H1 (cell line): ENCODE measurements at regions not wholly inside any gene's neighbourhood (a gene's known extent, or its start where the extent isn't known, plus 50 kb on each side); places are given as distances from the start of the nearest gene placed in this dataset.

Source experiments
- CTCF ChIA-PET: fragments of 300-600 bp; sonication (Branson Sonifier 250); formaldehyde crosslinking; loops from one replicate; lab custom pipeline; 2021; ENCODE audit not compliant: partially characterized antibody; lab: Charles Lee
- POLR2A ChIA-PET: fragments of 300-600 bp; sonication (Branson Sonifier 250); formaldehyde crosslinking; loops from one replicate; lab custom pipeline; 2021; ENCODE audit warnings: inconsistent platforms; ENCODE audit not compliant: partially characterized antibody; lab: Charles Lee
- DNase-seq, 2 experiments: peaks; one replicate each; pipeline versions ENCODE4 v3.0.0 to v3.0.0-alpha.2; 2010 to 2022; ENCODE audit warnings: low spot score in 2 of 2, low read depth in 1 of 2, mixed read lengths in 1 of 2
- FAIRE-seq: peaks from 2 replicates; lab custom pipeline; 2011; peaks lifted over from hg19 to GRCh38; lab: Jason Lieb, UNC
- H2AFZ ChIP-seq: 2 replicates; pipeline ENCODE4 v1.8.1; 2012; ENCODE audit warnings: low read length, inconsistent platforms
- H2AK5ac ChIP-seq: 2 replicates; pipeline ENCODE4 v1.6.1; 2013; ENCODE audit warnings: low read depth, low read length
- H2BK120ac ChIP-seq: replicated peaks from 2 replicates; pipeline ENCODE3; 2013; ENCODE audit warnings: low read depth, low read length, inconsistent platforms
- H2BK12ac ChIP-seq: 2 replicates; pipeline ENCODE4 v1.6.1; 2013; ENCODE audit warnings: low read depth, low read length
- H2BK15ac ChIP-seq: 2 replicates; pipeline ENCODE4 v1.6.1; 2013; ENCODE audit warnings: low read length
- H2BK20ac ChIP-seq: 2 replicates; pipeline ENCODE4 v1.6.1; 2013; ENCODE audit warnings: low read length
- H2BK5ac ChIP-seq: 2 replicates; pipeline ENCODE4 v1.6.1; 2013; ENCODE audit warnings: low read depth, low read length
- H3K14ac ChIP-seq: 2 replicates; pipeline ENCODE4 v1.6.1; 2013; ENCODE audit warnings: inconsistent platforms; ENCODE audit not compliant: insufficient read length
- H3K18ac ChIP-seq: 2 replicates; pipeline ENCODE4 v1.6.1; 2013; ENCODE audit warnings: low read length; ENCODE audit errors: extremely low read depth
- H3K23ac ChIP-seq: 2 replicates; pipeline ENCODE4 v1.6.1; 2013; ENCODE audit warnings: inconsistent platforms; ENCODE audit not compliant: insufficient read length
- H3K23me2 ChIP-seq: 2 replicates; pipeline ENCODE4 v1.6.1; 2013; ENCODE audit warnings: low read depth, low read length
- H3K27ac ChIP-seq: 2 replicates; pipeline ENCODE4 v1.6.1; 2011; ENCODE audit warnings: low read depth, low read length, inconsistent platforms
- H3K27me3 ChIP-seq, 4 experiments: replicated peaks in 1 of 4; 1 replicate in 1 of 4; 2 replicates in 3 of 4; pipeline versions ENCODE4 v1.6.1 to v1.8.1; 2011 to 2013; ENCODE audit warnings: low read length in 3 of 4, mild to moderate bottlenecking in 3 of 4, inconsistent platforms in 2 of 4, mixed read lengths in 2 of 4, moderate library complexity in 1 of 4; ENCODE audit not compliant: control insufficient read depth in 3 of 4, insufficient read depth in 3 of 4; ENCODE audit errors: extremely low read depth in 1 of 4
- H3K36me3 ChIP-seq, 4 experiments: 2 replicates each; pipeline versions ENCODE4 v1.6.1 to v1.8.1; 2011 to 2013; ENCODE audit warnings: mild to moderate bottlenecking in 4 of 4, low read length in 3 of 4, moderate library complexity in 2 of 4, control low read depth in 1 of 4, inconsistent platforms in 1 of 4; ENCODE audit not compliant: insufficient read depth in 4 of 4, control insufficient read depth in 2 of 4
- H3K4ac ChIP-seq: replicated peaks from 2 replicates; pipeline ENCODE3; 2013; ENCODE audit warnings: low read length, low read depth, mixed read lengths, inconsistent platforms; ENCODE audit not compliant: insufficient read length
- H3K4me1 ChIP-seq, 4 experiments: replicated peaks in 1 of 4; 1 replicate in 1 of 4; 2 replicates in 3 of 4; pipeline versions ENCODE4 v1.6.1 to v1.8.1; 2011 to 2013; ENCODE audit warnings: low read length in 3 of 4, inconsistent platforms in 2 of 4, mixed read lengths in 1 of 4; ENCODE audit not compliant: insufficient read depth in 4 of 4, control insufficient read depth in 3 of 4
- H3K4me2 ChIP-seq, 2 experiments: 2 replicates each; pipeline versions ENCODE4 v1.6.1 to v1.8.1; 2011 to 2013; ENCODE audit warnings: low read depth in 2 of 2, low read length in 2 of 2, control low read depth in 1 of 2, inconsistent platforms in 1 of 2, mild to moderate bottlenecking in 1 of 2; ENCODE audit not compliant: insufficient read depth in 1 of 2
- H3K4me3 ChIP-seq, 4 experiments: fragments of 200-600, 300-600 bp in 1 of 4; sonication (generic), shearing (Covaris generic), sonication (Bioruptor Twin) in 1 of 4; 2 replicates each; pipeline versions ENCODE4 v1.5.1 to v1.8.1; 2011 to 2016; ENCODE audit warnings: low read length in 4 of 4, low read depth in 3 of 4, control low read depth in 2 of 4, inconsistent platforms in 2 of 4, mild to moderate bottlenecking in 2 of 4, mixed read lengths in 1 of 4, moderate library complexity in 1 of 4; ENCODE audit not compliant: insufficient read depth in 2 of 4; ENCODE audit errors: extremely low read depth in 1 of 4
- H3K56ac ChIP-seq: replicated peaks from 2 replicates; pipeline ENCODE3; 2013; ENCODE audit warnings: low read depth, mild to moderate bottlenecking, mixed read lengths, low read length, inconsistent platforms; ENCODE audit not compliant: insufficient read length
- H3K79me1 ChIP-seq: 2 replicates; pipeline ENCODE4 v1.6.1; 2013; ENCODE audit warnings: low read depth, low read length, control low read depth
- H3K79me2 ChIP-seq, 2 experiments: 2 replicates each; pipeline versions ENCODE4 v1.6.1 to v1.8.1; 2012 to 2013; ENCODE audit warnings: low read length in 2 of 2, mild to moderate bottlenecking in 2 of 2, inconsistent platforms in 1 of 2; ENCODE audit not compliant: insufficient read depth in 2 of 2, control insufficient read depth in 1 of 2
- H3K9ac ChIP-seq, 4 experiments: replicated peaks in 1 of 4; 1 replicate in 1 of 4; 2 replicates in 3 of 4; pipeline versions ENCODE4 v1.6.1 to v1.8.1; 2011 to 2013; ENCODE audit warnings: low read depth in 3 of 4, low read length in 3 of 4, control low read depth in 2 of 4, mild to moderate bottlenecking in 2 of 4, moderate library complexity in 2 of 4, inconsistent platforms in 1 of 4; ENCODE audit errors: extremely low read depth in 1 of 4
- H3K9me3 ChIP-seq, 2 experiments: 2 replicates each; pipeline versions ENCODE4 v1.6.1 to v1.8.1; 2012 to 2013; ENCODE audit warnings: mild to moderate bottlenecking in 2 of 2, moderate library complexity in 2 of 2, control low read depth in 1 of 2, inconsistent platforms in 1 of 2, low read depth in 1 of 2, low read length in 1 of 2, mixed read lengths in 1 of 2; ENCODE audit not compliant: insufficient read depth in 2 of 2
- H4K20me1 ChIP-seq, 2 experiments: replicated peaks in 1 of 2; 2 replicates each; pipeline versions ENCODE3 to v1.8.1; 2011 to 2013; ENCODE audit warnings: inconsistent platforms in 2 of 2, low read length in 2 of 2, mild to moderate bottlenecking in 1 of 2; ENCODE audit not compliant: insufficient read depth in 2 of 2, control insufficient read depth in 1 of 2
- H4K5ac ChIP-seq: 2 replicates; pipeline ENCODE4 v1.6.1; 2013; ENCODE audit warnings: low read length, low read depth, mixed read lengths, inconsistent platforms; ENCODE audit not compliant: insufficient read length
- H4K8ac ChIP-seq: 2 replicates; pipeline ENCODE4 v1.8.0; 2013; ENCODE audit warnings: mild to moderate bottlenecking, moderate library complexity, low read length, inconsistent platforms; ENCODE audit not compliant: insufficient read depth; ENCODE audit errors: extremely low read depth
- H4K91ac ChIP-seq: replicated peaks from 2 replicates; pipeline ENCODE3; 2013; ENCODE audit warnings: low read length, mixed read lengths, inconsistent platforms; ENCODE audit not compliant: insufficient read length
- GABPA ChIP-seq: IDR thresholded peaks from 2 replicates; pipeline ENCODE4 v1.6.1; 2011; ENCODE audit warnings: mild to moderate bottlenecking, low read length, moderate library complexity, borderline replicate concordance; ENCODE audit not compliant: insufficient read depth
- POLR2AphosphoS5 ChIP-seq: IDR thresholded peaks from 2 replicates; pipeline ENCODE4 v1.6.1; 2011; ENCODE audit warnings: low read depth, low read length
- POU5F1 ChIP-seq: IDR thresholded peaks from 2 replicates; pipeline ENCODE4 v1.6.1; 2011; ENCODE audit warnings: low read depth, mild to moderate bottlenecking, low read length, moderate library complexity
- RXRA ChIP-seq: IDR thresholded peaks from 2 replicates; pipeline ENCODE4 v1.6.1; 2011; ENCODE audit warnings: low read depth, mild to moderate bottlenecking, low read length, moderate library complexity; ENCODE audit not compliant: insufficient read depth
- SP1 ChIP-seq: IDR thresholded peaks from 2 replicates; pipeline ENCODE4 v1.6.1; 2011; ENCODE audit warnings: low read depth, low read length
- TEAD4 ChIP-seq: IDR thresholded peaks from 2 replicates; pipeline ENCODE4 v1.6.1; 2012; ENCODE audit warnings: low read depth, low read length, inconsistent platforms, mixed read lengths
- WGBS, 2 experiments: shearing (Covaris generic) in 1 of 2; methylation state at CpG; one replicate each; pipeline versions ENCODE4 v1.1.6 to v1.1.7; 2013 to 2015; ENCODE audit warnings: low lambda C conversion rate in 2 of 2, mixed read lengths in 2 of 2, inconsistent platforms in 1 of 2, low coverage in 1 of 2, missing lambda C conversion rate in 1 of 2; ENCODE audit not compliant: insufficient replicate concordance in 2 of 2, insufficient coverage in 1 of 2, insufficient read length in 1 of 2; ENCODE audit errors: extremely low coverage in 1 of 2, missing lambda C conversion rate in 1 of 2; 5-methylcytosine and 5-hydroxymethylcytosine counted together

DNA sequence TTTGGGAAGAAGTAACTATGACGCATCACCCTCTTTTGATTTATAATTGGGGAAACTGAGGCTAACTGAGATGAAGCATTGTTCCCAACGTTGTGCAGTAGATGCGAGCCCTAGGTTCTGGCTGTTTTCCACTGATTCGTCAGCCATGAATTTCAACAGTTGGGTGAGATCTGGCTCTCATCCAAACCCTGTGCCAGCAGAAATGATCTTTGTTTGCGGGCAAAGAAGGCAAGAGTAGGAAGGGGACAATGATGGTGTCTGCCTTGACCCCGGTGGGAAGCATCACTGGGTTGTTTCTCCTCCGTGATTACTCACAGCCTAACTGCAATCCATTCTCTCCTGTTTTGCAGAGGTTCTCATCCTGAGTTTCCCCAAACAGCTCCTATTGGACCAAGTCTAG lies 142.3 kb downstream of the MIS18A start:
- Histone ChIP-seq H3K36me3 (no peaks in the 10 kb centered on the region), H4K91ac (no peak overlapping the region), H2BK120ac (no peak overlapping the region), H3K4me3 (no peak overlapping the region), H4K8ac (no peak overlapping the region), H3K27ac (no peak overlapping the region), H2BK5ac (no peak overlapping the region), H3K56ac (no peak overlapping the region), H3K27me3 (no peaks in the 10 kb centered on the region), H3K9me3 (0 out of 4 replicates have a peak, but pooled peaks cover 0 to 3% of the 10 kb centered on the region in 2 experiments), H3K9ac (no peak overlapping the region), H2BK12ac (no peak overlapping the region), H3K79me2 (no peaks in the 10 kb centered on the region), H3K18ac (no peak overlapping the region), H4K5ac (no peak overlapping the region), H3K23ac (no peak overlapping the region), H3K23me2 (no peaks in the 10 kb centered on the region), H2AFZ (no peak overlapping the region), H4K20me1 (no peaks in the 10 kb centered on the region), H3K79me1 (no peaks in the 10 kb centered on the region), H2BK15ac (no peak overlapping the region), H2BK20ac (no peak overlapping the region), H3K4me2 (no peak overlapping the region), H3K14ac (no peak overlapping the region), H2AK5ac (no peak overlapping the region), H3K4ac (no peak overlapping the region)
- FAIRE-seq, result no peak
- CTCF ChIA-PET, result interaction anchor here (1.0 to 1.8 kb wide), 3 partner anchors 10 to 70 kb away, joined by 3 to 7 read pairs (median 5); no protein-coding TSS in a partner anchor
- 91% methylated on average over 7 of the region's 7 CpGs; no CpG with 5 or more reads in 1 of the 2 experiments for WGBS, 2 experiments
- DNase-seq, result no peak
- POLR2A ChIA-PET, result interaction anchor here (0.9 kb wide), 1 partner anchor 13 kb away, joined by 3 read pairs; no protein-coding TSS in a partner anchor
- TF ChIP-seq GABPA, result no peak
- no peak for TF ChIP-seq POU5F1
- no peak for TF ChIP-seq POLR2AphosphoS5
- no peak for TF ChIP-seq SP1
- no peak for TF ChIP-seq RXRA
- no peak for TF ChIP-seq TEAD4
- TF ChIP-seq, all 59 proteins: peak for 0
- H3K4me1 ChIP-seq, result no peaks in the 10 kb centered on the region; a peak in 1 of 7 replicates
